HTR-8/SVneo (cell line): ENCODE measurements at regions not wholly inside any gene's neighbourhood (a gene's known extent, or its start where the extent isn't known, plus 50 kb on each side); places are given as distances from the start of the nearest gene placed in this dataset.

Experiments
- DNase-seq: peaks from one replicate; pipeline ENCODE4 v3.0.0; 2011; ENCODE audit warnings: low spot score, mixed read lengths; ENCODE audit not compliant: insufficient read length
- FAIRE-seq: peaks from 2 replicates; lab custom pipeline; 2011; peaks lifted over from hg19 to GRCh38; lab: Jason Lieb, UNC

- no peak for DNase-seq
- no peak for FAIRE-seq
Observed at GRCh38 chr10:52525761-52526160, 211.7 kb downstream of the DKK1 start.

GRCh38 chr10:52526251-52526823 is 212.3 kb downstream of the DKK1 start:
- FAIRE-seq (no peak), DNase-seq (no peak)

GRCh38 chr10:52532650-52533290 is 218.7 kb downstream of the DKK1 start:
- no peak for DNase-seq
- FAIRE-seq, result no peak

- DNase-seq, result no peak
- no peak for FAIRE-seq
Observed at GRCh38 chr10:52533986-52534385, 219.9 kb downstream of the DKK1 start.

- FAIRE-seq, result peak; percentile 44
Observed at GRCh38 chr10:52539463-52539862, 225.4 kb downstream of the DKK1 start.

GRCh38 chr10:52540479-52540984 is 226.5 kb downstream of the DKK1 start:
- FAIRE-seq, result no peak
- DNase-seq, result no peak

More at GRCh38 chr10:52539463-52539862, 225.4 kb downstream of the DKK1 start:
- DNase-seq, result peak; percentile 23

- FAIRE-seq, result peak; percentile 42
- DNase-seq, result no peak
Observed at GRCh38 chr10:52541006-52541473, 227.0 kb downstream of the DKK1 start.

GRCh38 chr10:52542906-52543305 is 228.8 kb downstream of the DKK1 start:
- DNase-seq (no peak), FAIRE-seq (no peak)

- FAIRE-seq, result no peak
- DNase-seq, result no peak
Observed at GRCh38 chr10:52551046-52551445, 221.5 kb downstream of the MBL2 start.

- DNase-seq (no peak), FAIRE-seq (no peak)
Observed at GRCh38 chr10:52558090-52558489, 214.5 kb downstream of the MBL2 start.

GRCh38 chr10:52561322-52561721 is 211.3 kb downstream of the MBL2 start:
- no peak for FAIRE-seq
- no peak for DNase-seq

GRCh38 chr10:52563360-52563759 is 209.2 kb downstream of the MBL2 start:
- FAIRE-seq (no peak), DNase-seq (no peak)

- DNase-seq, result peak; percentile 19
- FAIRE-seq, result no peak
Observed at GRCh38 chr10:52566471-52567246, 205.9 kb downstream of the MBL2 start.

- FAIRE-seq (no peak), DNase-seq (no peak)
Observed at GRCh38 chr10:52567247-52567580, 205.4 kb downstream of the MBL2 start.

- DNase-seq, result no peak
- no peak for FAIRE-seq
Observed at GRCh38 chr10:52568309-52568708, 204.3 kb downstream of the MBL2 start.

GRCh38 chr10:52570490-52570889 is 202.1 kb downstream of the MBL2 start:
- DNase-seq, result no peak
- FAIRE-seq, result no peak

GRCh38 chr10:52571018-52571417 is 201.6 kb downstream of the MBL2 start:
- DNase-seq, result no peak
- FAIRE-seq, result no peak

- DNase-seq (no peak), FAIRE-seq (no peak)
Observed at GRCh38 chr10:52571516-52572182, 200.9 kb downstream of the MBL2 start.

- DNase-seq (no peak), FAIRE-seq (no peak)
Observed at GRCh38 chr10:52573347-52573746, 199.2 kb downstream of the MBL2 start.

- FAIRE-seq (no peak), DNase-seq (no peak)
Observed at GRCh38 chr10:52574697-52575096, 197.9 kb downstream of the MBL2 start.

GRCh38 chr10:52577047-52577446 is 195.5 kb downstream of the MBL2 start:
- no peak for FAIRE-seq
- no peak for DNase-seq
